H1 (cell line): ENCODE measurements at regions not wholly inside any gene's neighbourhood (a gene's known extent, or its start where the extent isn't known, plus 50 kb on each side); places are given as distances from the start of the nearest gene placed in this dataset.
A peak's percentile ranks its signal among the peaks of the same experiment; 100 is the strongest.

Source experiments
- CTCF ChIA-PET: fragments of 300-600 bp; sonication (Branson Sonifier 250); formaldehyde crosslinking; loops from one replicate; lab custom pipeline; 2021; ENCODE audit not compliant: partially characterized antibody; lab: Charles Lee
- POLR2A ChIA-PET: fragments of 300-600 bp; sonication (Branson Sonifier 250); formaldehyde crosslinking; loops from one replicate; lab custom pipeline; 2021; ENCODE audit warnings: inconsistent platforms; ENCODE audit not compliant: partially characterized antibody; lab: Charles Lee
- DNase-seq, 2 experiments: peaks; one replicate each; pipeline versions ENCODE4 v3.0.0 to v3.0.0-alpha.2; 2010 to 2022; ENCODE audit warnings: low spot score in 2 of 2, low read depth in 1 of 2, mixed read lengths in 1 of 2
- FAIRE-seq: peaks from 2 replicates; lab custom pipeline; 2011; peaks lifted over from hg19 to GRCh38; lab: Jason Lieb, UNC
- H2AFZ ChIP-seq: 2 replicates; pipeline ENCODE4 v1.8.1; 2012; ENCODE audit warnings: low read length, inconsistent platforms
- H2AK5ac ChIP-seq: 2 replicates; pipeline ENCODE4 v1.6.1; 2013; ENCODE audit warnings: low read depth, low read length
- H2BK120ac ChIP-seq: replicated peaks from 2 replicates; pipeline ENCODE3; 2013; ENCODE audit warnings: low read depth, low read length, inconsistent platforms
- H2BK12ac ChIP-seq: 2 replicates; pipeline ENCODE4 v1.6.1; 2013; ENCODE audit warnings: low read depth, low read length
- H2BK15ac ChIP-seq: 2 replicates; pipeline ENCODE4 v1.6.1; 2013; ENCODE audit warnings: low read length
- H2BK20ac ChIP-seq: 2 replicates; pipeline ENCODE4 v1.6.1; 2013; ENCODE audit warnings: low read length
- H2BK5ac ChIP-seq: 2 replicates; pipeline ENCODE4 v1.6.1; 2013; ENCODE audit warnings: low read depth, low read length
- H3K14ac ChIP-seq: 2 replicates; pipeline ENCODE4 v1.6.1; 2013; ENCODE audit warnings: inconsistent platforms; ENCODE audit not compliant: insufficient read length
- H3K18ac ChIP-seq: 2 replicates; pipeline ENCODE4 v1.6.1; 2013; ENCODE audit warnings: low read length; ENCODE audit errors: extremely low read depth
- H3K23ac ChIP-seq: 2 replicates; pipeline ENCODE4 v1.6.1; 2013; ENCODE audit warnings: inconsistent platforms; ENCODE audit not compliant: insufficient read length
- H3K23me2 ChIP-seq: 2 replicates; pipeline ENCODE4 v1.6.1; 2013; ENCODE audit warnings: low read depth, low read length
- H3K27ac ChIP-seq: 2 replicates; pipeline ENCODE4 v1.6.1; 2011; ENCODE audit warnings: low read depth, low read length, inconsistent platforms
- H3K27me3 ChIP-seq, 4 experiments: replicated peaks in 1 of 4; 1 replicate in 1 of 4; 2 replicates in 3 of 4; pipeline versions ENCODE4 v1.6.1 to v1.8.1; 2011 to 2013; ENCODE audit warnings: low read length in 3 of 4, mild to moderate bottlenecking in 3 of 4, inconsistent platforms in 2 of 4, mixed read lengths in 2 of 4, moderate library complexity in 1 of 4; ENCODE audit not compliant: control insufficient read depth in 3 of 4, insufficient read depth in 3 of 4; ENCODE audit errors: extremely low read depth in 1 of 4
- H3K36me3 ChIP-seq, 4 experiments: 2 replicates each; pipeline versions ENCODE4 v1.6.1 to v1.8.1; 2011 to 2013; ENCODE audit warnings: mild to moderate bottlenecking in 4 of 4, low read length in 3 of 4, moderate library complexity in 2 of 4, control low read depth in 1 of 4, inconsistent platforms in 1 of 4; ENCODE audit not compliant: insufficient read depth in 4 of 4, control insufficient read depth in 2 of 4
- H3K4ac ChIP-seq: replicated peaks from 2 replicates; pipeline ENCODE3; 2013; ENCODE audit warnings: low read length, low read depth, mixed read lengths, inconsistent platforms; ENCODE audit not compliant: insufficient read length
- H3K4me1 ChIP-seq, 4 experiments: replicated peaks in 1 of 4; 1 replicate in 1 of 4; 2 replicates in 3 of 4; pipeline versions ENCODE4 v1.6.1 to v1.8.1; 2011 to 2013; ENCODE audit warnings: low read length in 3 of 4, inconsistent platforms in 2 of 4, mixed read lengths in 1 of 4; ENCODE audit not compliant: insufficient read depth in 4 of 4, control insufficient read depth in 3 of 4
- H3K4me2 ChIP-seq, 2 experiments: 2 replicates each; pipeline versions ENCODE4 v1.6.1 to v1.8.1; 2011 to 2013; ENCODE audit warnings: low read depth in 2 of 2, low read length in 2 of 2, control low read depth in 1 of 2, inconsistent platforms in 1 of 2, mild to moderate bottlenecking in 1 of 2; ENCODE audit not compliant: insufficient read depth in 1 of 2
- H3K4me3 ChIP-seq, 4 experiments: fragments of 200-600, 300-600 bp in 1 of 4; sonication (generic), shearing (Covaris generic), sonication (Bioruptor Twin) in 1 of 4; 2 replicates each; pipeline versions ENCODE4 v1.5.1 to v1.8.1; 2011 to 2016; ENCODE audit warnings: low read length in 4 of 4, low read depth in 3 of 4, control low read depth in 2 of 4, inconsistent platforms in 2 of 4, mild to moderate bottlenecking in 2 of 4, mixed read lengths in 1 of 4, moderate library complexity in 1 of 4; ENCODE audit not compliant: insufficient read depth in 2 of 4; ENCODE audit errors: extremely low read depth in 1 of 4
- H3K56ac ChIP-seq: replicated peaks from 2 replicates; pipeline ENCODE3; 2013; ENCODE audit warnings: low read depth, mild to moderate bottlenecking, mixed read lengths, low read length, inconsistent platforms; ENCODE audit not compliant: insufficient read length
- H3K79me1 ChIP-seq: 2 replicates; pipeline ENCODE4 v1.6.1; 2013; ENCODE audit warnings: low read depth, low read length, control low read depth
- H3K79me2 ChIP-seq, 2 experiments: 2 replicates each; pipeline versions ENCODE4 v1.6.1 to v1.8.1; 2012 to 2013; ENCODE audit warnings: low read length in 2 of 2, mild to moderate bottlenecking in 2 of 2, inconsistent platforms in 1 of 2; ENCODE audit not compliant: insufficient read depth in 2 of 2, control insufficient read depth in 1 of 2
- H3K9ac ChIP-seq, 4 experiments: replicated peaks in 1 of 4; 1 replicate in 1 of 4; 2 replicates in 3 of 4; pipeline versions ENCODE4 v1.6.1 to v1.8.1; 2011 to 2013; ENCODE audit warnings: low read depth in 3 of 4, low read length in 3 of 4, control low read depth in 2 of 4, mild to moderate bottlenecking in 2 of 4, moderate library complexity in 2 of 4, inconsistent platforms in 1 of 4; ENCODE audit errors: extremely low read depth in 1 of 4
- H3K9me3 ChIP-seq, 2 experiments: 2 replicates each; pipeline versions ENCODE4 v1.6.1 to v1.8.1; 2012 to 2013; ENCODE audit warnings: mild to moderate bottlenecking in 2 of 2, moderate library complexity in 2 of 2, control low read depth in 1 of 2, inconsistent platforms in 1 of 2, low read depth in 1 of 2, low read length in 1 of 2, mixed read lengths in 1 of 2; ENCODE audit not compliant: insufficient read depth in 2 of 2
- H4K20me1 ChIP-seq, 2 experiments: replicated peaks in 1 of 2; 2 replicates each; pipeline versions ENCODE3 to v1.8.1; 2011 to 2013; ENCODE audit warnings: inconsistent platforms in 2 of 2, low read length in 2 of 2, mild to moderate bottlenecking in 1 of 2; ENCODE audit not compliant: insufficient read depth in 2 of 2, control insufficient read depth in 1 of 2
- H4K5ac ChIP-seq: 2 replicates; pipeline ENCODE4 v1.6.1; 2013; ENCODE audit warnings: low read length, low read depth, mixed read lengths, inconsistent platforms; ENCODE audit not compliant: insufficient read length
- H4K8ac ChIP-seq: 2 replicates; pipeline ENCODE4 v1.8.0; 2013; ENCODE audit warnings: mild to moderate bottlenecking, moderate library complexity, low read length, inconsistent platforms; ENCODE audit not compliant: insufficient read depth; ENCODE audit errors: extremely low read depth
- H4K91ac ChIP-seq: replicated peaks from 2 replicates; pipeline ENCODE3; 2013; ENCODE audit warnings: low read length, mixed read lengths, inconsistent platforms; ENCODE audit not compliant: insufficient read length
- EGR1 ChIP-seq: IDR thresholded peaks from 2 replicates; pipeline ENCODE4 v1.6.1; 2011; ENCODE audit warnings: low read depth, low read length, borderline replicate concordance
- WGBS, 2 experiments: shearing (Covaris generic) in 1 of 2; methylation state at CpG; one replicate each; pipeline versions ENCODE4 v1.1.6 to v1.1.7; 2013 to 2015; ENCODE audit warnings: low lambda C conversion rate in 2 of 2, mixed read lengths in 2 of 2, inconsistent platforms in 1 of 2, low coverage in 1 of 2, missing lambda C conversion rate in 1 of 2; ENCODE audit not compliant: insufficient replicate concordance in 2 of 2, insufficient coverage in 1 of 2, insufficient read length in 1 of 2; ENCODE audit errors: extremely low coverage in 1 of 2, missing lambda C conversion rate in 1 of 2; 5-methylcytosine and 5-hydroxymethylcytosine counted together

GRCh38 chr11:116502641-116503061 lies 270.1 kb downstream of the BUD13 start:
- peaks cover 11 to 40% (median 19%) of the 10 kb centered on the region in 4 experiments for H3K4me1 ChIP-seq
- no peaks in the 10 kb centered on the region for H3K23me2 ChIP-seq
- H3K27ac ChIP-seq = no peak overlapping the region
- H3K14ac ChIP-seq = no peak overlapping the region
- H3K56ac ChIP-seq = no peak overlapping the region
- no peak overlapping the region for H2BK120ac ChIP-seq
- peaks cover 0 to 4% (median 1%) of the 10 kb centered on the region in 4 experiments; a peak in 2 of 7 replicates for H3K27me3 ChIP-seq
- H3K9ac ChIP-seq = no peak overlapping the region
- peak overlapping the region; percentile 56 for H3K18ac ChIP-seq
- peak overlapping the region; percentile 75; the same call in 1 of the 2 replicates for H2BK20ac ChIP-seq
- H2AFZ ChIP-seq = no peak overlapping the region
- H3K79me2 ChIP-seq = no peaks in the 10 kb centered on the region
- no peak overlapping the region for H4K5ac ChIP-seq
- H3K4me3 ChIP-seq = no peak overlapping the region
- TF ChIP-seq EGR1 = no peak
- TF ChIP-seq, all 59 proteins: peak for 0
- Histone ChIP-seq H4K20me1 (no peaks in the 10 kb centered on the region), H3K9me3 (no peaks in the 10 kb centered on the region), H3K36me3 (no peaks in the 10 kb centered on the region), H4K91ac (peak overlapping the region; percentile 0), H3K79me1 (no peaks in the 10 kb centered on the region), H2BK12ac (peak overlapping the region; percentile 60; the same call in 1 of the 2 replicates), H3K4ac (no peak overlapping the region), H3K4me2 (no peak overlapping the region; a peak in 1 of 4 replicates), H2BK15ac (peak overlapping the region; percentile 34; the same call in 1 of the 2 replicates), H3K23ac (no peak overlapping the region), H2AK5ac (peak overlapping the region; percentile 47; the same call in 1 of the 2 replicates), H2BK5ac (peak overlapping the region; percentile 22; the same call in 1 of the 2 replicates), H4K8ac (no peak overlapping the region)
- DNase-seq = peak in 1 of 2 experiments; percentile 41
- ChIA-PET POLR2A (interaction anchor here (0.6 kb wide), 1 partner anchor 206 kb away, joined by 3 read pairs; no protein-coding TSS in a partner anchor), CTCF (interaction anchor here (0.7 to 10.4 kb wide), 8 partner anchors 14 to 287 kb away, joined by 3 to 91 read pairs (median 4); no protein-coding TSS in a partner anchor)
- 86% methylated on average over 6 of the region's 6 CpGs; no CpG with 5 or more reads in 1 of the 2 experiments for WGBS, 2 experiments
- no peak for FAIRE-seq
